Calu3 (cell line): ENCODE measurements at regions not wholly inside any gene's neighbourhood (a gene's known extent, or its start where the extent isn't known, plus 50 kb on each side); places are given as distances from the start of the nearest gene placed in this dataset.

ENCODE experiments used
- BruUV-seq: library from RNA; stranded (reverse); fragments of 400-500 nt; replicated peaks from 2 replicates; lab custom pipeline; 2021; lab: Mats Ljungman, UMichigan
- CTCF ChIA-PET: fragments of 300-600 bp; sonication (Branson Sonifier 250); formaldehyde crosslinking; loops from one replicate; lab custom pipeline; 2022; ENCODE audit warnings: antibody characterized with exemption; lab: Charles Lee
- DNase-seq: peaks from one replicate; pipeline ENCODE4 v3.0.0; 2022
- H3K27ac Mint-ChIP-seq: one replicate; pipeline ENCODE4 v1.8.0; 2022; ENCODE audit warnings: mixed read lengths; ENCODE audit not compliant: unreplicated experiment
- H3K27me3 Mint-ChIP-seq: one replicate; pipeline ENCODE4 v1.8.0; 2022; ENCODE audit warnings: mixed read lengths; ENCODE audit not compliant: unreplicated experiment
- H3K36me3 Mint-ChIP-seq: one replicate; pipeline ENCODE4 v1.8.0; 2022; ENCODE audit warnings: mild to moderate bottlenecking, moderate library complexity, mixed read lengths; ENCODE audit not compliant: insufficient read depth, unreplicated experiment
- H3K4me1 Mint-ChIP-seq: one replicate; pipeline ENCODE4 v1.8.0; 2022; ENCODE audit warnings: mild to moderate bottlenecking, low read depth, mixed read lengths; ENCODE audit not compliant: unreplicated experiment
- H3K4me3 Mint-ChIP-seq: one replicate; pipeline ENCODE4 v1.8.0; 2022; ENCODE audit warnings: mild to moderate bottlenecking, low read depth, moderate library complexity, mixed read lengths; ENCODE audit not compliant: unreplicated experiment
- H3K9me3 Mint-ChIP-seq: one replicate; pipeline ENCODE4 v1.8.0; 2022; ENCODE audit warnings: low read depth, mixed read lengths; ENCODE audit not compliant: unreplicated experiment
- intact Hi-C: fragments of 100-400 bp; cut with micrococcal nuclease; formaldehyde crosslinking; loops from one replicate; pipeline ENCODE4 v1.10.0; 2022; ENCODE audit not compliant: unreplicated experiment
- TF ChIP-seq, protein P1 (sequence below): fragments of 200-600 bp; IDR thresholded peaks from one replicate; pipeline ENCODE4 v1.8.0; 2022; ENCODE audit warnings: antibody characterized with exemption; ENCODE audit not compliant: unreplicated experiment

DNA sequence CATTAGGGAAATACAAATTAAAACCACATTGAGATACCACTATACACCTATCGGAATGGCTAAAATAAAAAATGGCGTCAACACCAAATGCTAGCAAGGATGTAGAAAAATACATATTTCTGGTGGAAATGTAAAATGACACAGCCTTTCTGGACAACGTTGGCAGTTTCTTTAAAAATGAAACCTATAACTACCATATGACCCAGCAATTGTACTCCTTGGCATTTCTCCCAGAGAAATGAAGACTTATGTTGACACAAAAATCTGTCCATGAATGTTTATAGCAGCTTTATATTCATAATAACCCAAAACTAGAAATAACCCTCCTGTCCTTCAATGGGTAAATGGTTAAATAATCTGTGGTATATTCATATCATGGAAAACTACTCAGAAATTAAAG is 188.7 kb upstream of the RAD23B start:
- DNase-seq: no peak
- Mint-ChIP-seq H3K27me3 (peaks cover 13% of the 10 kb centered on the region), H3K4me1 (no peaks in the 10 kb centered on the region), H3K27ac (no peak overlapping the region), H3K4me3 (no peak overlapping the region), H3K9me3 (no peaks in the 10 kb centered on the region), H3K36me3 (no peaks in the 10 kb centered on the region)
- CTCF ChIA-PET: no interaction called here
- BruUV-seq: no TSS peak
- TF ChIP-seq, protein P1, sequence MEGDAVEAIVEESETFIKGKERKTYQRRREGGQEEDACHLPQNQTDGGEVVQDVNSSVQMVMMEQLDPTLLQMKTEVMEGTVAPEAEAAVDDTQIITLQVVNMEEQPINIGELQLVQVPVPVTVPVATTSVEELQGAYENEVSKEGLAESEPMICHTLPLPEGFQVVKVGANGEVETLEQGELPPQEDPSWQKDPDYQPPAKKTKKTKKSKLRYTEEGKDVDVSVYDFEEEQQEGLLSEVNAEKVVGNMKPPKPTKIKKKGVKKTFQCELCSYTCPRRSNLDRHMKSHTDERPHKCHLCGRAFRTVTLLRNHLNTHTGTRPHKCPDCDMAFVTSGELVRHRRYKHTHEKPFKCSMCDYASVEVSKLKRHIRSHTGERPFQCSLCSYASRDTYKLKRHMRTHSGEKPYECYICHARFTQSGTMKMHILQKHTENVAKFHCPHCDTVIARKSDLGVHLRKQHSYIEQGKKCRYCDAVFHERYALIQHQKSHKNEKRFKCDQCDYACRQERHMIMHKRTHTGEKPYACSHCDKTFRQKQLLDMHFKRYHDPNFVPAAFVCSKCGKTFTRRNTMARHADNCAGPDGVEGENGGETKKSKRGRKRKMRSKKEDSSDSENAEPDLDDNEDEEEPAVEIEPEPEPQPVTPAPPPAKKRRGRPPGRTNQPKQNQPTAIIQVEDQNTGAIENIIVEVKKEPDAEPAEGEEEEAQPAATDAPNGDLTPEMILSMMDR: no peak
- intact Hi-C loops: no loop called here

DNA sequence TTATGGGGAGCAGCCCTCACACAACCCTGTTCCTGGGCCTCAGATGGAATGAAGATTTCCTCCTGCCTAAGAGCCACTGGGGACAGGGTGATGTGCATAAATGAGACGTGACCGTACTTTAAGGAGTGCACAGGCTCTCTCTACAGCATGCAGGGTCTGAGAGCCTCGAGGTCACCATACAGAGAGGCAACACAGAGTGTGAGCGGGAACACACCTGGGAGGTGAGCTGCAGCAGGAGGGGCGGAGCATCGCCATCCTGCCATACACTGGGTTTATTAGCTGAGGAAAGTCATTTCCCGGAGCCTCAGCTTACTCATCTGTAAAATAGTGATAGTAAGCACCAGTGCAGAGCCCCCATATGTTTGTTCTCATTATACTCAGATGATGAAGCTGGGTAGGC is 182.5 kb upstream of the RAD23B start:
- H3K4me1 Mint-ChIP-seq: no peaks in the 10 kb centered on the region
- TF ChIP-seq, protein P1: no peak
- H3K9me3 Mint-ChIP-seq: no peaks in the 10 kb centered on the region
- CTCF ChIA-PET: no interaction called here
- no peak for DNase-seq
- no peaks in the 10 kb centered on the region for H3K36me3 Mint-ChIP-seq
- no peak overlapping the region for H3K27ac Mint-ChIP-seq
- peaks cover 35% of the 10 kb centered on the region for H3K27me3 Mint-ChIP-seq
- H3K4me3 Mint-ChIP-seq: no peak overlapping the region
- no TSS peak for BruUV-seq
- intact Hi-C loops: no loop called here

DNA sequence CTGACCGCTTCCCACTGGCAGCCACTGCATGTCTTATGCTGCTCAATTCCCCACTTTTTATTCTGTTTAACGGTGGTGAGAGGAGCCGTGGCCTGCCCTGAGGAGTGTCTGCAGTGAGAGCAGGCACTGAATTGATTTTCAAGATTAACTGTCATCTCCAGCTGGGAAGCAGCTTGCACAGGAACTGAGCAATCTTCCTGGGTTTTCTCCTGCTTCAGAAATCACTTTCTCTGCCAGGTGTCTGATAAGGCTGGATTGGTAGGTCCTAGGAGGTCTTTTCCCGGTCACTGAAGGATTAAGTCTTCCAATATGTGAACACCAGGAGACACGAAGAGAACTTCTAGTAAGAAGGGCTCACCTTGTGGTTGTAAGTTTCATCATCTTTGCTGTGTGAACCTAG is 181.1 kb upstream of the RAD23B start:
- peaks cover 41% of the 10 kb centered on the region for H3K27me3 Mint-ChIP-seq
- DNase-seq: no peak
- no TSS peak for BruUV-seq
- H3K36me3 Mint-ChIP-seq: no peaks in the 10 kb centered on the region
- TF ChIP-seq, protein P1: no peak
- no peaks in the 10 kb centered on the region for H3K9me3 Mint-ChIP-seq
- no peaks in the 10 kb centered on the region for H3K4me1 Mint-ChIP-seq
- no peak overlapping the region for H3K27ac Mint-ChIP-seq
- intact Hi-C loops: no loop called here
- CTCF ChIA-PET: no interaction called here
- no peak overlapping the region for H3K4me3 Mint-ChIP-seq

DNA sequence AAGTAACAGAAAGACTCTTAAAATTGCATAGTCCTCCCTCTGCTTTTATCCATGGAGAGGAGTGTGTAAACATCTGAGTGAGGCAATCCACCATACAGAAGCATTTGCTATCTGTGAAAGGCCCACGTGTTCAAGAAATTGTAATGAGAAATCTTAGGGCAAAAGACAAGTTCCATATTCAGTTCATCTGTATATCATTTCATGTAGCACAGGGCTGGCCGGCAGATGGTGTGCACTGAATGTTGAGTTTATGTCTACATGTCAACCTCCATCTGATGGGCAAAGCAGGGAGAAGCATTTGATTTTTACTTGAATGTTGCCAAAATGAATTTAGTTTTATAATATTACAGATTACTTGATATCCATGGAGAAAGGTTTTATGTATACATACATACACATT is 179.5 kb upstream of the RAD23B start:
- intact Hi-C loops: no loop called here
- Mint-ChIP-seq H3K4me3 (no peak overlapping the region), H3K36me3 (no peaks in the 10 kb centered on the region), H3K27me3 (peaks cover 52% of the 10 kb centered on the region), H3K4me1 (no peaks in the 10 kb centered on the region), H3K27ac (no peak overlapping the region), H3K9me3 (no peaks in the 10 kb centered on the region)
- DNase-seq: no peak
- TF ChIP-seq, protein P1: no peak
- CTCF ChIA-PET: no interaction called here
- no TSS peak for BruUV-seq

DNA sequence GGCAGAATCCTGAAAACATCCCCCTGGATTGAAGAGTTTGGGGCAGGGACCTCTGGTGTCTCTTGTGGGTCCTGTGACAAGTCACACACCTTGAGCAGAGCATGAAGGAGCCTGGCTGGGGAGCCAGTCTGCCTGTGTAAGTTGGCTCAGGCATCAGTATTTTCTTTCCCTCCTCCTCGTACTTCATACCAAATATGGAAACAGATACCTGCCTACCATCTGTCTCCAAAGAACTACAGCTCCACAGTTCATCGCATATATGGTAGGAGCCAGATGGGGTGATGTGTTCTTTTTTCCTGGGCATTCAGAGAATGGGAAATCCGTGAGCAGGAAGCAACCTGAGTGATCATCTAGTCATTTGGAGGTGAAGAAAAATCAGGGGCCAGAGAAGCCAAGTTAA is 177.3 kb upstream of the RAD23B start:
- H3K27ac Mint-ChIP-seq: no peak overlapping the region
- peaks cover 55% of the 10 kb centered on the region for H3K27me3 Mint-ChIP-seq
- no peak overlapping the region for H3K4me3 Mint-ChIP-seq
- no peak for DNase-seq
- no peaks in the 10 kb centered on the region for H3K36me3 Mint-ChIP-seq
- H3K9me3 Mint-ChIP-seq: no peaks in the 10 kb centered on the region
- BruUV-seq: no TSS peak
- intact Hi-C loops: no loop called here
- TF ChIP-seq, protein P1: no peak
- no peaks in the 10 kb centered on the region for H3K4me1 Mint-ChIP-seq
- CTCF ChIA-PET: no interaction called here
